ENCODE measurements at regions not wholly inside any gene's neighbourhood (a gene's known extent, or its start where the extent isn't known, plus 50 kb on each side); places are given as distances from the start of the nearest gene placed in this dataset.

GRCh38 chr15:23760024-23760423, 72.9 kb upstream of the NDN start:
- ATAC-seq (ENCODE audit: insufficient read depth, low FRiP score) (no peak), DNase-seq (no peak)
- TF ChIP-seq, protein P1, sequence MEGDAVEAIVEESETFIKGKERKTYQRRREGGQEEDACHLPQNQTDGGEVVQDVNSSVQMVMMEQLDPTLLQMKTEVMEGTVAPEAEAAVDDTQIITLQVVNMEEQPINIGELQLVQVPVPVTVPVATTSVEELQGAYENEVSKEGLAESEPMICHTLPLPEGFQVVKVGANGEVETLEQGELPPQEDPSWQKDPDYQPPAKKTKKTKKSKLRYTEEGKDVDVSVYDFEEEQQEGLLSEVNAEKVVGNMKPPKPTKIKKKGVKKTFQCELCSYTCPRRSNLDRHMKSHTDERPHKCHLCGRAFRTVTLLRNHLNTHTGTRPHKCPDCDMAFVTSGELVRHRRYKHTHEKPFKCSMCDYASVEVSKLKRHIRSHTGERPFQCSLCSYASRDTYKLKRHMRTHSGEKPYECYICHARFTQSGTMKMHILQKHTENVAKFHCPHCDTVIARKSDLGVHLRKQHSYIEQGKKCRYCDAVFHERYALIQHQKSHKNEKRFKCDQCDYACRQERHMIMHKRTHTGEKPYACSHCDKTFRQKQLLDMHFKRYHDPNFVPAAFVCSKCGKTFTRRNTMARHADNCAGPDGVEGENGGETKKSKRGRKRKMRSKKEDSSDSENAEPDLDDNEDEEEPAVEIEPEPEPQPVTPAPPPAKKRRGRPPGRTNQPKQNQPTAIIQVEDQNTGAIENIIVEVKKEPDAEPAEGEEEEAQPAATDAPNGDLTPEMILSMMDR (IDR thresholded peaks at IDR 0.05; ENCODE audit: control extremely low read depth, extremely low read depth): no peak
- no peaks in the 10 kb centered on the region for H3K27me3 ChIP-seq (ENCODE audit: control insufficient read depth in 3 of 3, insufficient read depth in 3 of 3, low read length in 2 of 3)
- H3K36me3 ChIP-seq (ENCODE audit: control insufficient read depth in 4 of 4, insufficient read depth in 4 of 4, low read length in 4 of 4): no peaks in the 10 kb centered on the region
- no peak overlapping the region for H3K4me3 ChIP-seq
- H3K9ac ChIP-seq (ENCODE audit: insufficient read depth in 1 of 2, low read length in 2 of 2): no peak overlapping the region
- no peak overlapping the region for H3K27ac ChIP-seq (ENCODE audit: low read depth in 1 of 2, low read length in 1 of 2)
- 52% methylated on average over 4 of the region's 4 CpGs for WGBS, 2 donors
- no peaks in the 10 kb centered on the region for H3K4me1 ChIP-seq (ENCODE audit: control insufficient read depth in 5 of 5, insufficient read depth in 5 of 5, low read length in 5 of 5)
- H3K9me3 ChIP-seq (ENCODE audit: control insufficient read depth in 4 of 4, insufficient read depth in 3 of 4, low read length in 3 of 4): peaks cover 0 to 8% (median under 1%) of the 10 kb centered on the region in 4 donors

GRCh38 chr15:23761386-23761785, 74.3 kb upstream of the NDN start:
- Histone ChIP-seq H3K4me3 (no peak overlapping the region), H3K27me3 (ENCODE audit: control insufficient read depth in 3 of 3, insufficient read depth in 3 of 3, low read length in 2 of 3) (no peaks in the 10 kb centered on the region), H3K9ac (ENCODE audit: insufficient read depth in 1 of 2, low read length in 2 of 2) (no peak overlapping the region), H3K9me3 (ENCODE audit: control insufficient read depth in 4 of 4, insufficient read depth in 3 of 4, low read length in 3 of 4) (peaks cover 0 to 4% (median under 1%) of the 10 kb centered on the region in 4 donors), H3K36me3 (ENCODE audit: control insufficient read depth in 4 of 4, insufficient read depth in 4 of 4, low read length in 4 of 4) (no peaks in the 10 kb centered on the region), H3K4me1 (ENCODE audit: control insufficient read depth in 5 of 5, insufficient read depth in 5 of 5, low read length in 5 of 5) (no peaks in the 10 kb centered on the region), H3K27ac (ENCODE audit: low read depth in 1 of 2, low read length in 1 of 2) (no peak overlapping the region)
- WGBS, 2 donors: 71 to 77% methylated on average over 6 of the region's 6 CpGs
- DNase-seq: no peak
- no peak for ATAC-seq (ENCODE audit: insufficient read depth, low FRiP score)
- TF ChIP-seq, protein P1 (IDR thresholded peaks at IDR 0.05; ENCODE audit: control extremely low read depth, extremely low read depth): no peak

GRCh38 chr15:23762026-23762425, 74.9 kb upstream of the NDN start:
- H3K36me3 ChIP-seq (ENCODE audit: control insufficient read depth in 4 of 4, insufficient read depth in 4 of 4, low read length in 4 of 4): no peaks in the 10 kb centered on the region
- 63 to 72% methylated on average over 8 of the region's 8 CpGs for WGBS, 2 donors
- H3K27me3 ChIP-seq (ENCODE audit: control insufficient read depth in 3 of 3, insufficient read depth in 3 of 3, low read length in 2 of 3): no peaks in the 10 kb centered on the region
- ATAC-seq (ENCODE audit: insufficient read depth, low FRiP score): no peak
- H3K27ac ChIP-seq (ENCODE audit: low read depth in 1 of 2, low read length in 1 of 2): no peak overlapping the region
- TF ChIP-seq, protein P1 (IDR thresholded peaks at IDR 0.05; ENCODE audit: control extremely low read depth, extremely low read depth): no peak
- H3K9me3 ChIP-seq (ENCODE audit: control insufficient read depth in 4 of 4, insufficient read depth in 3 of 4, low read length in 3 of 4): peaks cover 0 to 4% (median 3%) of the 10 kb centered on the region in 4 donors
- DNase-seq: no peak
- H3K9ac ChIP-seq (ENCODE audit: insufficient read depth in 1 of 2, low read length in 2 of 2): no peak overlapping the region
- no peak overlapping the region for H3K4me3 ChIP-seq
- H3K4me1 ChIP-seq (ENCODE audit: control insufficient read depth in 5 of 5, insufficient read depth in 5 of 5, low read length in 5 of 5): no peaks in the 10 kb centered on the region

GRCh38 chr15:23763021-23763420, 75.9 kb upstream of the NDN start:
- Histone ChIP-seq H3K4me3 (no peak overlapping the region), H3K4me1 (ENCODE audit: control insufficient read depth in 5 of 5, insufficient read depth in 5 of 5, low read length in 5 of 5) (no peaks in the 10 kb centered on the region), H3K9me3 (ENCODE audit: control insufficient read depth in 4 of 4, insufficient read depth in 3 of 4, low read length in 3 of 4) (peaks cover 0 to 4% (median 3%) of the 10 kb centered on the region in 4 donors), H3K36me3 (ENCODE audit: control insufficient read depth in 4 of 4, insufficient read depth in 4 of 4, low read length in 4 of 4) (no peaks in the 10 kb centered on the region), H3K27ac (ENCODE audit: low read depth in 1 of 2, low read length in 1 of 2) (no peak overlapping the region), H3K27me3 (ENCODE audit: control insufficient read depth in 3 of 3, insufficient read depth in 3 of 3, low read length in 2 of 3) (no peaks in the 10 kb centered on the region), H3K9ac (ENCODE audit: insufficient read depth in 1 of 2, low read length in 2 of 2) (no peak overlapping the region)
- TF ChIP-seq, protein P1 (IDR thresholded peaks at IDR 0.05; ENCODE audit: control extremely low read depth, extremely low read depth): no peak
- DNase-seq: no peak
- no peak for ATAC-seq (ENCODE audit: insufficient read depth, low FRiP score)
- 88 to 89% methylated on average over 6 to 9 of the region's 9 CpGs for WGBS, 2 donors
